SK-N-SH (cell line): ENCODE measurements at regions not wholly inside any gene's neighbourhood (a gene's known extent, or its start where the extent isn't known, plus 50 kb on each side); places are given as distances from the start of the nearest gene placed in this dataset.

Source experiments
- CTCF ChIA-PET: fragments of 300-600, 350-600 bp; formaldehyde crosslinking; extraction: SDS; loops from one replicate; lab custom pipeline; 2021; lab: Yijun Ruan, JAX
- POLR2A ChIA-PET: fragments of 350-600 bp; sonication (Branson Sonifier 250); formaldehyde crosslinking; extraction: SDS; loops from one replicate; lab custom pipeline; 2020; ENCODE audit warnings: antibody characterized with exemption, inconsistent platforms; lab: Yijun Ruan, JAX
- DNase-seq: peaks from one replicate; pipeline ENCODE4 v3.0.0; 2012
- H2AFZ ChIP-seq: fragments of 200-600 bp; sonication (generic); 2 replicates; pipeline ENCODE4 v1.8.1; 2016; ENCODE audit warnings: antibody characterized with exemption, mild to moderate bottlenecking, low read depth
- H3F3A ChIP-seq: fragments of 200-600 bp; sonication (generic); replicated peaks from 2 replicates; pipeline ENCODE3; 2016; ENCODE audit warnings: antibody characterized with exemption, mild to moderate bottlenecking; ENCODE audit not compliant: insufficient read depth
- H3K27ac ChIP-seq, 2 experiments: fragments of 200-500 bp in 1 of 2; fragments of 200-600 bp in 1 of 2; sonication (Bioruptor generic) in 1 of 2; sonication (generic), shearing (Covaris generic) in 1 of 2; 2 replicates each; pipeline versions ENCODE4 v1.5.1 to v1.6.1; 2014 to 2016; ENCODE audit warnings: low read depth in 2 of 2, inconsistent platforms in 1 of 2, low read length in 1 of 2, mild to moderate bottlenecking in 1 of 2, mixed read lengths in 1 of 2
- H3K27me3 ChIP-seq: fragments of 200-600 bp; sonication (generic), shearing (Covaris generic); 2 replicates; pipeline ENCODE4 v1.6.1; 2016; ENCODE audit warnings: mixed run types; ENCODE audit not compliant: insufficient read depth
- H3K36me3 ChIP-seq, 2 experiments: fragments of 200-500 bp in 1 of 2; fragments of 200-600 bp in 1 of 2; sonication (Bioruptor generic) in 1 of 2; sonication (generic) in 1 of 2; replicated peaks in 1 of 2; 2 replicates each; pipeline versions ENCODE3 to v1.5.1; 2014 to 2016; ENCODE audit warnings: low read length in 1 of 2, mild to moderate bottlenecking in 1 of 2; ENCODE audit not compliant: insufficient read depth in 2 of 2, control insufficient read depth in 1 of 2
- H3K4me1 ChIP-seq, 2 experiments: fragments of 200-500 bp in 1 of 2; fragments of 200-600 bp in 1 of 2; sonication (Bioruptor generic) in 1 of 2; sonication (generic), shearing (Covaris generic) in 1 of 2; 2 replicates each; pipeline versions ENCODE4 v1.5.1 to v1.6.1; 2014 to 2016; ENCODE audit warnings: low read depth in 1 of 2, low read length in 1 of 2, mixed run types in 1 of 2; ENCODE audit not compliant: insufficient read depth in 2 of 2, control insufficient read depth in 1 of 2
- H3K4me2 ChIP-seq: fragments of 200-600 bp; sonication (generic), shearing (Covaris generic); 2 replicates; pipeline ENCODE4 v1.6.1; 2017; ENCODE audit warnings: mixed run types
- H3K4me3 ChIP-seq, 2 experiments: fragments of 200-500 bp in 1 of 2; fragments of 200-600 bp in 1 of 2; sonication (Bioruptor generic) in 1 of 2; sonication (generic), shearing (Covaris generic) in 1 of 2; 2 replicates each; pipeline versions ENCODE4 v1.5.1 to v1.8.1; 2014 to 2016; ENCODE audit warnings: low read depth in 2 of 2, inconsistent platforms in 1 of 2, low read length in 1 of 2, mild to moderate bottlenecking in 1 of 2, mixed read lengths in 1 of 2, moderate library complexity in 1 of 2
- H3K79me2 ChIP-seq: fragments of 200-600 bp; sonication (generic); 2 replicates; pipeline ENCODE4 v1.8.1; 2017; ENCODE audit warnings: mild to moderate bottlenecking; ENCODE audit not compliant: insufficient read depth
- H3K9ac ChIP-seq: fragments of 200-600 bp; sonication (generic); 2 replicates; pipeline ENCODE4 v1.6.1; 2017; ENCODE audit warnings: mixed run types
- H3K9me2 ChIP-seq: fragments of 200-600 bp; sonication (generic); 2 replicates; pipeline ENCODE4 v1.6.1; 2017; ENCODE audit warnings: mixed run types
- H3K9me3 ChIP-seq: fragments of 200-600 bp; sonication (generic); 2 replicates; pipeline ENCODE4 v1.6.1; 2017; ENCODE audit warnings: mixed run types, mild to moderate bottlenecking, moderate library complexity
- H4K20me1 ChIP-seq: fragments of 200-600 bp; sonication (generic); 2 replicates; pipeline ENCODE4 v1.6.1; 2017; ENCODE audit warnings: mild to moderate bottlenecking, mixed run types; ENCODE audit not compliant: insufficient read depth
- ELF1 ChIP-seq: IDR thresholded peaks from 2 replicates; pipeline ENCODE4 v1.4.0; 2012
- EP300 ChIP-seq, 2 experiments: IDR thresholded peaks; 2 replicates each; pipeline versions ENCODE4 v1.4.0 to v1.6.1; 2012; ENCODE audit warnings: borderline replicate concordance in 1 of 2, low read depth in 1 of 2, low read length in 1 of 2
- EZH2phosphoT487 ChIP-seq: fragments of 200-600 bp; sonication (generic); IDR thresholded peaks from 2 replicates; pipeline ENCODE4 v1.6.1; 2017; ENCODE audit warnings: low read depth, mixed run types, mild to moderate bottlenecking, antibody characterized with exemption, moderate library complexity, borderline replicate concordance
- FOSL2 ChIP-seq: IDR thresholded peaks from 2 replicates; pipeline ENCODE4 v1.4.0; 2012; ENCODE audit warnings: low read depth, mild to moderate bottlenecking, moderate library complexity, borderline replicate concordance
- FOXJ3 ChIP-seq: sonication (generic); formaldehyde crosslinking; IDR thresholded peaks from 2 replicates; pipeline ENCODE4 v1.5.1; 2020; ENCODE audit warnings: mild to moderate bottlenecking, missing genetic modification reagents
- FOXM1 ChIP-seq: IDR thresholded peaks from 2 replicates; pipeline ENCODE4 v1.4.0; 2012; ENCODE audit warnings: low read depth, mild to moderate bottlenecking
- GATA2 ChIP-seq: sonication (generic); formaldehyde crosslinking; IDR thresholded peaks from 2 replicates; pipeline ENCODE4 v1.5.0; 2020; ENCODE audit warnings: mild to moderate bottlenecking, missing genetic modification reagents
- JUND ChIP-seq: IDR thresholded peaks from 2 replicates; pipeline ENCODE4 v1.4.0; 2012
- MEF2A ChIP-seq: IDR thresholded peaks from 2 replicates; pipeline ENCODE4 v1.4.0; 2012; ENCODE audit warnings: low read depth, borderline replicate concordance
- MXI1 ChIP-seq: IDR thresholded peaks from 2 replicates; pipeline ENCODE4 v1.6.1; 2012; ENCODE audit warnings: mild to moderate bottlenecking, low read depth, low read length, improper control_type of control experiment
- POLR2AphosphoS5 ChIP-seq: IDR thresholded peaks from 2 replicates; pipeline ENCODE4 v1.6.1; 2012; ENCODE audit warnings: low read depth, low read length
- RAD21 ChIP-seq: IDR thresholded peaks from 2 replicates; pipeline ENCODE4 v1.6.1; 2012; ENCODE audit warnings: mild to moderate bottlenecking, low read length
- RCOR1 ChIP-seq: fragments of 150-350 bp; IDR thresholded peaks from 2 replicates; pipeline ENCODE4 v1.6.1; 2017; ENCODE audit warnings: antibody characterized with exemption, low read length
- RFX5 ChIP-seq: IDR thresholded peaks from 2 replicates; pipeline ENCODE4 v1.6.1; 2012; ENCODE audit warnings: mild to moderate bottlenecking, improper control_type of control experiment, low read length
- RXRA ChIP-seq: IDR thresholded peaks from 2 replicates; pipeline ENCODE4 v1.4.0; 2012; ENCODE audit warnings: low read depth, mild to moderate bottlenecking, borderline replicate concordance
- SIN3A ChIP-seq: IDR thresholded peaks from 2 replicates; pipeline ENCODE4 v1.6.1; 2012; ENCODE audit warnings: low read depth, mild to moderate bottlenecking, low read length, moderate library complexity, borderline replicate concordance
- SMC3 ChIP-seq: IDR thresholded peaks from 2 replicates; pipeline ENCODE4 v1.6.1; 2012; ENCODE audit warnings: low read depth, low read length, improper control_type of control experiment
- TAF1 ChIP-seq: IDR thresholded peaks from 2 replicates; pipeline ENCODE4 v1.6.1; 2012; ENCODE audit warnings: low read depth, mild to moderate bottlenecking, low read length, moderate library complexity, borderline replicate concordance
- TCF12 ChIP-seq: IDR thresholded peaks from 2 replicates; pipeline ENCODE4 v1.4.0; 2012
- WGBS: methylation state at CpG from one replicate; pipeline ENCODE4 v1.1.6; 2017; ENCODE audit warnings: low lambda C conversion rate; 5-methylcytosine and 5-hydroxymethylcytosine counted together
- TF ChIP-seq, protein P1 (sequence below): fragments of 150-350 bp; IDR thresholded peaks from 2 replicates; pipeline ENCODE4 v1.6.1; 2017; ENCODE audit warnings: antibody characterized with exemption, low read length, low read depth, borderline replicate concordance
- TF ChIP-seq, protein P2 (sequence below): IDR thresholded peaks from 2 replicates; pipeline ENCODE4 v1.4.0; 2012; ENCODE audit warnings: low read depth, borderline replicate concordance
- TF ChIP-seq, protein P3 (sequence below): IDR thresholded peaks from 2 replicates; pipeline ENCODE4 v1.6.1; 2012; ENCODE audit warnings: mild to moderate bottlenecking, low read depth, low read length, moderate library complexity
- TF ChIP-seq, protein P4 (sequence below): IDR thresholded peaks from 2 replicates; pipeline ENCODE4 v1.4.0; 2012; ENCODE audit warnings: low read depth

DNA sequence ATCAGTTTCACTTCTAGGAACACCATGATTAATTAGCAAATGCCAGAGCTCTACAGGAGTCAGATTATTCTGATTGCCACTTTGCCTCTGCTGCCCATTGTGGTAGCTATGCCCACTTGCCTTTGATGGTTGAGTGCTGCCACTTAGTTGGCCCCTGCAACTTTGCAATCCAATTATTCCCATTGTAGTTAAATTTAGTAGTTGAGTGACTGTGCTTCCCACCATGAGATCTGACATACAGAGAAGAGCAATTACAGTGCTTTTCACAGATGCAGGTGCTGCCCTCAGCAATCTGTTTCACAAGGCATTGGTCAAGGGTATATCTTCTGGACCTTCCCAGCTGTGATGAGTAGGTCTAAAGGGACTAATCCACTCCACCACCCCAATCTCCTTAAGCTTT, 468.4 kb upstream of the RGS6 start:
- DNase-seq: no peak
- H3K4me2 ChIP-seq: no peak overlapping the region
- H3F3A ChIP-seq: peaks cover 32% of the 10 kb centered on the region
- ChIA-PET CTCF (interaction anchor here (1.1 kb wide), 1 partner anchor 122 kb away, joined by 3 read pairs; no protein-coding TSS in a partner anchor), POLR2A (no interaction called here)
- H3K36me3 ChIP-seq: no peaks in the 10 kb centered on the region
- H3K9me2 ChIP-seq: no peaks in the 10 kb centered on the region
- H3K27ac ChIP-seq: no peak overlapping the region
- peaks cover 10% of the 10 kb centered on the region in 2 experiments; a peak in 3 of 4 replicates for H3K4me1 ChIP-seq
- TF ChIP-seq, protein P1, sequence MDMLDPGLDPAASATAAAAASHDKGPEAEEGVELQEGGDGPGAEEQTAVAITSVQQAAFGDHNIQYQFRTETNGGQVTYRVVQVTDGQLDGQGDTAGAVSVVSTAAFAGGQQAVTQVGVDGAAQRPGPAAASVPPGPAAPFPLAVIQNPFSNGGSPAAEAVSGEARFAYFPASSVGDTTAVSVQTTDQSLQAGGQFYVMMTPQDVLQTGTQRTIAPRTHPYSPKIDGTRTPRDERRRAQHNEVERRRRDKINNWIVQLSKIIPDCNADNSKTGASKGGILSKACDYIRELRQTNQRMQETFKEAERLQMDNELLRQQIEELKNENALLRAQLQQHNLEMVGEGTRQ: no peak
- no peak for TF ChIP-seq GATA2 (CRISPR knock-in tag)
- no peak for TF ChIP-seq POLR2AphosphoS5
- no peak for TF ChIP-seq EP300 (IDR thresholded peaks at IDR 0.05; ENCODE audit: borderline replicate concordance in 1 of 2, low read depth in 1 of 2, low read length in 1 of 2)
- no peak for TF ChIP-seq FOXJ3 (CRISPR knock-in tag)
- TF ChIP-seq EZH2phosphoT487: no peak
- TF ChIP-seq RAD21: no peak
- no peak for TF ChIP-seq JUND
- no peak for TF ChIP-seq TCF12
- TF ChIP-seq SMC3: no peak
- no peak for TF ChIP-seq RFX5
- no peak for TF ChIP-seq MXI1
- TF ChIP-seq, protein P2, sequence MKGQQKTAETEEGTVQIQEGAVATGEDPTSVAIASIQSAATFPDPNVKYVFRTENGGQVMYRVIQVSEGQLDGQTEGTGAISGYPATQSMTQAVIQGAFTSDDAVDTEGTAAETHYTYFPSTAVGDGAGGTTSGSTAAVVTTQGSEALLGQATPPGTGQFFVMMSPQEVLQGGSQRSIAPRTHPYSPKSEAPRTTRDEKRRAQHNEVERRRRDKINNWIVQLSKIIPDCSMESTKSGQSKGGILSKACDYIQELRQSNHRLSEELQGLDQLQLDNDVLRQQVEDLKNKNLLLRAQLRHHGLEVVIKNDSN: no peak
- peaks cover 32% of the 10 kb centered on the region; the same call in 1 of the 2 replicates for H3K79me2 ChIP-seq
- no peaks in the 10 kb centered on the region; the same call in 1 of the 2 replicates for H3K9me3 ChIP-seq
- no peak overlapping the region; a peak in 1 of 4 replicates for H3K4me3 ChIP-seq
- no peaks in the 10 kb centered on the region for H3K27me3 ChIP-seq
- no peak overlapping the region for H2AFZ ChIP-seq
- no peaks in the 10 kb centered on the region for H4K20me1 ChIP-seq
- H3K9ac ChIP-seq: no peak overlapping the region

DNA sequence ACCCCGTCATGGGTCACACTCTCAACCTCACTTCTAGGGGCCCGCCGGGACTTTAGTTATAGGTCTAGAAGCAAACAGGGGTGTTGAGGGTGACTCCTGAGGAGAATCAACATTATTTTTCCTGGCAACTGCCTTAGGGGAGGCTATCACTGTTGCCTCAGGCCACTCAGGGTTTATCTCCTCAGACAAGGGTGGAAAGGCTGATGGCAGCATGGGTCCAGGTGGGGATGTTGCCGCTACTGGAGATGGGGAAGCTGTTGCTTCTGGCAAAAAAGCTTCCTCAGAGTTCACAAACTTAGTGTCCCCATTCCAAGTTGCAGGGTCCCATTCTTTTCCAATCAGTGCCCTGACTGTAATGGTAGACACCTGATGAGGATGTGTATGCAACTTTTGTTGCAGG, 467.4 kb upstream of the RGS6 start:
- 100% methylated on average over 3 of the region's 4 CpGs for WGBS
- H3K27ac ChIP-seq: no peak overlapping the region
- H3K27me3 ChIP-seq: no peaks in the 10 kb centered on the region
- no peak for DNase-seq
- CTCF ChIA-PET: no interaction called here
- no peaks in the 10 kb centered on the region for H4K20me1 ChIP-seq
- H3K4me1 ChIP-seq: peaks cover 10 to 11% of the 10 kb centered on the region in 2 experiments; a peak in 3 of 4 replicates
- H3K36me3 ChIP-seq: no peaks in the 10 kb centered on the region
- no peak overlapping the region for H3K4me3 ChIP-seq
- no peak overlapping the region for H3K4me2 ChIP-seq
- POLR2A ChIA-PET: no interaction called here
- no peak overlapping the region for H2AFZ ChIP-seq
- no peak overlapping the region for H3K9ac ChIP-seq
- H3K9me3 ChIP-seq: no peaks in the 10 kb centered on the region; the same call in 1 of the 2 replicates
- peaks cover 32% of the 10 kb centered on the region for H3F3A ChIP-seq
- H3K79me2 ChIP-seq: peaks cover 32% of the 10 kb centered on the region; the same call in 1 of the 2 replicates
- H3K9me2 ChIP-seq: no peaks in the 10 kb centered on the region
- TF ChIP-seq MEF2A (no peak), EZH2phosphoT487 (no peak), RXRA (no peak), ELF1 (no peak), SIN3A (no peak), TAF1 (no peak), FOXM1 (no peak), GATA2 (CRISPR knock-in tag) (no peak), SMC3 (no peak), FOSL2 (no peak), RCOR1 (no peak), FOXJ3 (CRISPR knock-in tag) (no peak)
- TF ChIP-seq, protein P3, sequence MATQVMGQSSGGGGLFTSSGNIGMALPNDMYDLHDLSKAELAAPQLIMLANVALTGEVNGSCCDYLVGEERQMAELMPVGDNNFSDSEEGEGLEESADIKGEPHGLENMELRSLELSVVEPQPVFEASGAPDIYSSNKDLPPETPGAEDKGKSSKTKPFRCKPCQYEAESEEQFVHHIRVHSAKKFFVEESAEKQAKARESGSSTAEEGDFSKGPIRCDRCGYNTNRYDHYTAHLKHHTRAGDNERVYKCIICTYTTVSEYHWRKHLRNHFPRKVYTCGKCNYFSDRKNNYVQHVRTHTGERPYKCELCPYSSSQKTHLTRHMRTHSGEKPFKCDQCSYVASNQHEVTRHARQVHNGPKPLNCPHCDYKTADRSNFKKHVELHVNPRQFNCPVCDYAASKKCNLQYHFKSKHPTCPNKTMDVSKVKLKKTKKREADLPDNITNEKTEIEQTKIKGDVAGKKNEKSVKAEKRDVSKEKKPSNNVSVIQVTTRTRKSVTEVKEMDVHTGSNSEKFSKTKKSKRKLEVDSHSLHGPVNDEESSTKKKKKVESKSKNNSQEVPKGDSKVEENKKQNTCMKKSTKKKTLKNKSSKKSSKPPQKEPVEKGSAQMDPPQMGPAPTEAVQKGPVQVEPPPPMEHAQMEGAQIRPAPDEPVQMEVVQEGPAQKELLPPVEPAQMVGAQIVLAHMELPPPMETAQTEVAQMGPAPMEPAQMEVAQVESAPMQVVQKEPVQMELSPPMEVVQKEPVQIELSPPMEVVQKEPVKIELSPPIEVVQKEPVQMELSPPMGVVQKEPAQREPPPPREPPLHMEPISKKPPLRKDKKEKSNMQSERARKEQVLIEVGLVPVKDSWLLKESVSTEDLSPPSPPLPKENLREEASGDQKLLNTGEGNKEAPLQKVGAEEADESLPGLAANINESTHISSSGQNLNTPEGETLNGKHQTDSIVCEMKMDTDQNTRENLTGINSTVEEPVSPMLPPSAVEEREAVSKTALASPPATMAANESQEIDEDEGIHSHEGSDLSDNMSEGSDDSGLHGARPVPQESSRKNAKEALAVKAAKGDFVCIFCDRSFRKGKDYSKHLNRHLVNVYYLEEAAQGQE: no peak
- TF ChIP-seq, protein P1: no peak
- TF ChIP-seq, protein P4, sequence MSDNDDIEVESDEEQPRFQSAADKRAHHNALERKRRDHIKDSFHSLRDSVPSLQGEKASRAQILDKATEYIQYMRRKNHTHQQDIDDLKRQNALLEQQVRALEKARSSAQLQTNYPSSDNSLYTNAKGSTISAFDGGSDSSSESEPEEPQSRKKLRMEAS: no peak
